HG02943 (cell line): ENCODE measurements at regions not wholly inside any gene's neighbourhood (a gene's known extent, or its start where the extent isn't known, plus 50 kb on each side); places are given as distances from the start of the nearest gene placed in this dataset.
"Not testable (repeated sequence)": the region's sequence is repeated elsewhere in the genome, so short reads cannot be mapped to it uniquely, and the experiment has no call there.

Source experiments
- ATAC-seq: cut with Tn5 transposase; IDR thresholded peaks from one replicate; pipeline ENCODE4 v1.9.1; 2021; ENCODE audit warnings: mild to moderate bottlenecking, low read depth, moderate library complexity; ENCODE audit not compliant: unreplicated experiment

GRCh38 chr5:24103451-24104023 lies 541.2 kb downstream of the CDH10 start:
- no peak for ATAC-seq

- ATAC-seq: no peak
Observed at GRCh38 chr5:24110004-24110615, 534.7 kb downstream of the CDH10 start.

- ATAC-seq: no peak
Observed at GRCh38 chr5:24112420-24112819, 532.4 kb downstream of the CDH10 start.

DNA sequence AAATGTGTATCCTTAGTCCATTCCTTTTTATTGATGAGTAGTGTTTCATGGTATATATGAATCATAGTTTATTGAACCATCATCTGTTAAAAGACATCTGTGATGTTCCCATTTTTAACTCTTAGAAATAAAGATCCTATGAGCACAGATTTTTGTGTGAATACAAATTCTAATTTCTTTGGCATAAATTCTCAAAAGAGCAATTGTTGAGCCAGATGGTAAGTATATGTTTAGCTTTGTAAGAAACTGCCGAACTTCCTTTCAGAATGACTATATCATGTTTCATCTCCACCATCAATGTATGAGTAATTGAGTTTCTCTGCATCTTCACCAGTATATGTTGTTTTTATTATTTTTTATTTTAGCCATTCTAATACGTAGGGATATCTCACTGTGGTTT lies 526.4 kb downstream of the CDH10 start:
- ATAC-seq: no peak

- ATAC-seq: no peak
Observed at GRCh38 chr5:24135536-24135935, 509.2 kb downstream of the CDH10 start.

DNA sequence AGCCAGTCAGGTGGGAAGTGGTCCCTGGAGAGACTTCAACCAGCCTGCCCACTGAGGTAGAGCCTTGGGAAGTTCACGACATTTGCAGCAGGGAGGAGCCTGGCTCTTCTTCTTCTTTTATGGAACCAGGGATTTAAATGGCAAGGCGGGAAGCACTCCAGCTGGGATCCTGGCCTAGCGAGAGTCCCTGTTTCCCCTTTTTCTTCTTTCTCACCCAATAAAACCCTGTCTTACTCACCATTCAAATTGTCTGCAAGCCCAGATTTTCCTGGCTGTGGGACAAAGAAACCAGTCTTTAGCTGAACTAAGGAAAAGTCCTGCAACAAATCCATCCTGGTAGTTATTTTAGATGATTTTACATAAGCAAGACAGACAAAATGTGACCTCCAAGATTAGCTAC lies 503.7 kb downstream of the CDH10 start:
- no peak for ATAC-seq

GRCh38 chr5:24142341-24142740 lies 502.4 kb downstream of the CDH10 start:
- no peak for ATAC-seq

DNA sequence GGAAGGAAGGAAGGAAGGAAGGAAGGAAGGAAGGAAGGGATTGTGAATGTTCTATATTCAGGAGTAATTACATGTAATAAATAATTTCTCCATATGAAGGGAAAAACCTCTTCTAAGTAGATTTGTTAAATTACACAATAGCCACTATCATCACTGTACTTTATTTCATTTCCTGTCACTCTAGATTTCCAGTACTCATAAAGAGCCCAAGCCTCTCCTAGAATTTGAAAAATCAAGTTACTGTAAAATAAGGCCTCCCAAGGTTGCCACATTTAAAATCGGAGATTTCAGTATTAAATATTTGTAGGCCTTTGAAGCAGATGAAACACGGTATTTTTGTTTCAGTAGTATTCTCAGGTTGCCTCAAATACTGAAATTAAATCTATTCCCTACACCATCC lies 499.0 kb downstream of the CDH10 start:
- no peak for ATAC-seq

DNA sequence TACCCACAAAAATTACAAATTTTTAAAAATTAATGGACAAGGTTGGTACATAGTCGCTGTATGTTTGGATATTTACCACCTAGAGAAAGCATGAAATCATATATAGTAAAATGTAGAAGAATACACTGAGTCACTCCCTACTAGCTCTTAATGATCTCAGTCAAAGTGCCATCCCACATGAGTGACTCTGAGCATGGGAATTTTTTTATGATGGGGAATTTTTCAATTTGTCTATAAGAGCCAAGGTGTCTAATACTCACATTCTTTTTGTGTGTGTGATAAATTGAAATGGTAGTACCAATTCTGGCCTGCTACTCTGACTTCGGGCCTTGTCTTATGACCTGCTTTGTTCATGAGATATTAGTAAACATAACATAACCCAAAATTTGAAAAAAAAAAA lies 483.2 kb downstream of the CDH10 start:
- no peak for ATAC-seq

GRCh38 chr5:24162343-24162742 lies 482.4 kb downstream of the CDH10 start:
- ATAC-seq: no peak

- ATAC-seq: no peak
Observed at GRCh38 chr5:24163091-24163490, 481.7 kb downstream of the CDH10 start.

DNA sequence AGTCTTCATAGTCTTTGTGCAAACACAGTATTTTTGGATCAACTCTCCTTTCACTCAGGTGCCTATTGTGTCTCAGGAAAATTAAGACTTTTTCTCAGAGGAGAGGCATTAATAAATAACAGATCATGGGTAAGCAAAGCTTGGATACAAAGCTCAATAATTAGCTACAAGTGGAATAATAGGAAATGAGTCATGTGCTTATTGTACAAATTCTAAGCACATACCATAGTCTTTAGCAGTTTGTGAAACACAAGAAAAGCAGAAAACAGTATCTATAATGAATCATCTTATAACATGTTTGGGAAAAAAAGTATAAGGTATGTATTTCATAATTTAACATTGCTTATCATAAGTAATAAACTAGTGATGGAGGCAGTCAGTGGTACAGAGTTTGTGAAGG lies 477.0 kb downstream of the CDH10 start:
- ATAC-seq: no peak

- no peak for ATAC-seq
Observed at GRCh38 chr5:24170026-24170425, 474.8 kb downstream of the CDH10 start.

- not testable (repeated sequence) for ATAC-seq
Observed at GRCh38 chr5:24170930-24171329, 473.8 kb downstream of the CDH10 start.

- no peak for ATAC-seq
Observed at GRCh38 chr5:24177821-24178220, 467.0 kb downstream of the CDH10 start.

DNA sequence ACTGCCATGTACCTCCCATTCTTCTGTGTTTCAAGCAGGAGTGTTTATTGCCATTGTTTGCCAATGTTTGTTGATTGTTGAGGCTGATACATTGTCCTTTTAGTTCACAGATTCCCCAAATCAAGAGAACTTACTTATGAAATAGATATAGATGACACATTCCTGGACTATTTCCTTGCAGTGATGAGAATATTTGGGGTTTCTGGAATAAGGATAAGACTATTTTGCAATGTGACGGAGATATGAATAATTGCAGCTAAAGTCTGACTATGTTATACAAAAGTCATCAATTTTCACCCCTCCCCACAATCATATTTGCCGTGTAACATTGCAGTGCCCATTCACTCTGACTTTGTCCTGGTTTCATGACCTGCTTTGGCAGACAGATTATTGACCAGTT lies 460.8 kb downstream of the CDH10 start:
- ATAC-seq: no peak

GRCh38 chr5:24188216-24188925 lies 456.4 kb downstream of the CDH10 start:
- ATAC-seq: no peak

DNA sequence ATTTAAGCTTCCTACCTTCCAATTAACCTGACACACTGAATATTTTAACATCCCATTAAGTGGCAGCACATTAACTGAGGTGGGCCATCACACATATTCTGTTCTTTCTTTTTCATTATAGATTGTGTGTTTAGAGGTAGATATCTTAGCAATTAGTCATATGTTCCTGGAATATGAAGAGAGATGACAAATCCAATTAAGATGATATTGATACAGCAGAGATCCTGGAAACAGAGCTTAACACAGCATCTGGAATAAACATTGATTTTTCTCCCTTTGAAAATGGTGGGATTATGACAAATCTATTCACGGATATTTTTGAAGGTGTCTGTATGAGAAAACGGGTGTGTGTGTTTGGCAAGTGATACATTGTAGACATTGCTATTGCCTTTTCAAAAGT lies 448.0 kb downstream of the CDH10 start:
- no peak for ATAC-seq

- no peak for ATAC-seq
Observed at GRCh38 chr5:24208686-24209106, 436.1 kb downstream of the CDH10 start.

GRCh38 chr5:24215114-24215513 lies 429.7 kb downstream of the CDH10 start:
- no peak for ATAC-seq

GRCh38 chr5:24222876-24223275 lies 421.9 kb downstream of the CDH10 start:
- ATAC-seq: no peak

GRCh38 chr5:24225051-24225450 lies 419.7 kb downstream of the CDH10 start:
- no peak for ATAC-seq
